Lower leg skin (tissue), 4 donors: ENCODE measurements at regions not wholly inside any gene's neighbourhood (a gene's known extent, or its start where the extent isn't known, plus 50 kb on each side); places are given as distances from the start of the nearest gene placed in this dataset.

Experiments
- DNase-seq, 2 donors: peaks; one replicate each; pipeline ENCODE4 v3.0.0-alpha.2; 2019; ENCODE audit warnings: low spot score in 2 of 2
- H3K4me3 ChIP-seq: fragments of 200-600 bp; sonication (generic); 2 replicates; pipeline ENCODE4 v1.5.1; 2017; ENCODE audit warnings: mild to moderate bottlenecking, low read depth; ENCODE audit not compliant: poor library complexity, severe bottlenecking
- CTCF ChIP-seq, 3 donors: fragments of 450-650 bp; IDR thresholded peaks; one replicate each; pipeline ENCODE4 v1.5.1; 2016; ENCODE audit warnings: antibody characterized with exemption in 3 of 3, mild to moderate bottlenecking in 3 of 3, moderate library complexity in 2 of 3
- POLR2A ChIP-seq, 2 donors: fragments of 450-650 bp; IDR thresholded peaks; one replicate each; pipeline ENCODE4 v1.6.1; 2016 to 2017; ENCODE audit warnings: antibody characterized with exemption in 2 of 2, mild to moderate bottlenecking in 1 of 2, moderate library complexity in 1 of 2
- WGBS, 2 donors: methylation state at CpG; one replicate each; pipeline ENCODE4 v1.1.5; 2018; 5-methylcytosine and 5-hydroxymethylcytosine counted together
- intact Hi-C: fragments of 100-400 bp; cut with DNase I; formaldehyde crosslinking; loops from one replicate; pipeline ENCODE4 v1.15.0; 2023; ENCODE audit warnings: low total_unique reads

GRCh38 chr12:30847259-30847658 lies 79.3 kb upstream of the TSPAN11 start:
- no peak overlapping the region for H3K4me3 ChIP-seq
- intact Hi-C loops: no loop called here
- WGBS, 2 donors: 27 to 28% methylated on average over 3 of the region's 3 CpGs
- peak in 1 of 3 donors; percentile 45 for TF ChIP-seq CTCF (IDR thresholded peaks at IDR 0.05)
- no peak for TF ChIP-seq POLR2A (IDR thresholded peaks at IDR 0.05)
- DNase-seq: no peak

GRCh38 chr12:30846776-30847175 lies 79.8 kb upstream of the TSPAN11 start:
- no peak overlapping the region for H3K4me3 ChIP-seq
- 88 to 91% methylated on average over 4 of the region's 4 CpGs for WGBS, 2 donors
- DNase-seq: no peak
- no peak for TF ChIP-seq CTCF (IDR thresholded peaks at IDR 0.05)
- intact Hi-C loops: no loop called here

GRCh38 chr12:30845676-30846075 lies 80.9 kb upstream of the TSPAN11 start:
- TF ChIP-seq POLR2A (IDR thresholded peaks at IDR 0.05) (no peak), CTCF (IDR thresholded peaks at IDR 0.05) (no peak)
- 75 to 89% methylated on average over 5 of the region's 5 CpGs for WGBS, 2 donors
- H3K4me3 ChIP-seq: no peak overlapping the region
- DNase-seq: no peak
- intact Hi-C loops: no loop called here

- no peak overlapping the region for H3K4me3 ChIP-seq
- TF ChIP-seq CTCF (IDR thresholded peaks at IDR 0.05) (no peak), POLR2A (IDR thresholded peaks at IDR 0.05) (no peak)
- WGBS, 2 donors: 80 to 93% methylated on average over 3 of the region's 3 CpGs
- DNase-seq: no peak
- intact Hi-C loops: no loop called here
Measured at GRCh38 chr12:30843211-30843610, 83.3 kb upstream of the TSPAN11 start.

- WGBS, 2 donors: 94 to 95% methylated on average over 3 of the region's 3 CpGs
- intact Hi-C loops: no loop called here
Measured at GRCh38 chr12:30840715-30841114, 85.8 kb upstream of the TSPAN11 start.

More at GRCh38 chr12:30840715-30841114, 85.8 kb upstream of the TSPAN11 start:
- no peak for TF ChIP-seq CTCF (IDR thresholded peaks at IDR 0.05)
- H3K4me3 ChIP-seq: no peak overlapping the region
- DNase-seq: no peak
